ENCODE measurements at regions not wholly inside any gene's neighbourhood (a gene's known extent, or its start where the extent isn't known, plus 50 kb on each side); places are given as distances from the start of the nearest gene placed in this dataset.

- no peak for DNase-seq
- Mint-ChIP-seq H3K27me3 (ENCODE audit: insufficient read depth) (peaks cover 2% of the 10 kb centered on the region), H3K4me1 (ENCODE audit: low read depth) (no peaks in the 10 kb centered on the region), H3K9me3 (peaks cover 55% of the 10 kb centered on the region), H3K27ac (no peak overlapping the region), H3K4me3 (no peak overlapping the region), H3K36me3 (ENCODE audit: low read depth) (no peaks in the 10 kb centered on the region; the same call in 1 of the 2 replicates)
- TF ChIP-seq CTCF (IDR thresholded peaks at IDR 0.05), result no peak
Measured at GRCh38 chr12:125922330-125922729, 857.1 kb downstream of the AACS start.

GRCh38 chr12:125936502-125936901, 871.3 kb downstream of the AACS start:
- Mint-ChIP-seq H3K4me3 (no peak overlapping the region), H3K36me3 (ENCODE audit: low read depth) (0 out of 2 replicates have a peak, but pooled peaks cover 4% of the 10 kb centered on the region), H3K27me3 (ENCODE audit: insufficient read depth) (no peaks in the 10 kb centered on the region), H3K27ac (no peak overlapping the region), H3K4me1 (ENCODE audit: low read depth) (no peaks in the 10 kb centered on the region), H3K9me3 (peaks cover 41% of the 10 kb centered on the region)
- no peak for DNase-seq
- TF ChIP-seq CTCF (IDR thresholded peaks at IDR 0.05), result no peak

GRCh38 chr12:125944446-125944845, 879.2 kb downstream of the AACS start:
- Mint-ChIP-seq H3K4me3 (no peak overlapping the region), H3K9me3 (peaks cover 41% of the 10 kb centered on the region), H3K4me1 (ENCODE audit: low read depth) (no peaks in the 10 kb centered on the region), H3K27me3 (ENCODE audit: insufficient read depth) (no peaks in the 10 kb centered on the region), H3K36me3 (ENCODE audit: low read depth) (no peaks in the 10 kb centered on the region), H3K27ac (no peak overlapping the region)
- no peak for DNase-seq
- TF ChIP-seq CTCF (IDR thresholded peaks at IDR 0.05), result no peak

GRCh38 chr12:125949471-125949870, 884.2 kb downstream of the AACS start:
- no peaks in the 10 kb centered on the region for H3K4me1 Mint-ChIP-seq (ENCODE audit: low read depth)
- H3K27ac Mint-ChIP-seq, result no peak overlapping the region
- no peaks in the 10 kb centered on the region; the same call in none of the 2 replicates for H3K36me3 Mint-ChIP-seq (ENCODE audit: low read depth)
- DNase-seq, result no peak
- no peak for TF ChIP-seq CTCF (IDR thresholded peaks at IDR 0.05)
- no peaks in the 10 kb centered on the region for H3K27me3 Mint-ChIP-seq (ENCODE audit: insufficient read depth)
- H3K4me3 Mint-ChIP-seq, result no peak overlapping the region
- H3K9me3 Mint-ChIP-seq, result peaks cover 62% of the 10 kb centered on the region

GRCh38 chr12:125954362-125954761, 889.1 kb downstream of the AACS start:
- Mint-ChIP-seq H3K36me3 (ENCODE audit: low read depth) (no peaks in the 10 kb centered on the region; the same call in none of the 2 replicates), H3K27me3 (ENCODE audit: insufficient read depth) (no peaks in the 10 kb centered on the region; the same call in 1 of the 2 replicates), H3K4me1 (ENCODE audit: low read depth) (no peaks in the 10 kb centered on the region), H3K27ac (no peak overlapping the region), H3K4me3 (no peak overlapping the region), H3K9me3 (peaks cover 76% of the 10 kb centered on the region)
- TF ChIP-seq CTCF (IDR thresholded peaks at IDR 0.05), result no peak
- DNase-seq, result no peak

- H3K27ac Mint-ChIP-seq, result no peak overlapping the region
- peaks cover 70% of the 10 kb centered on the region for H3K9me3 Mint-ChIP-seq
- no peaks in the 10 kb centered on the region for H3K4me1 Mint-ChIP-seq (ENCODE audit: low read depth)
- no peak overlapping the region for H3K4me3 Mint-ChIP-seq
- H3K36me3 Mint-ChIP-seq (ENCODE audit: low read depth), result no peaks in the 10 kb centered on the region; the same call in 1 of the 2 replicates
- DNase-seq, result no peak
- no peaks in the 10 kb centered on the region; the same call in 1 of the 2 replicates for H3K27me3 Mint-ChIP-seq (ENCODE audit: insufficient read depth)
- TF ChIP-seq CTCF (IDR thresholded peaks at IDR 0.05), result no peak
Measured at GRCh38 chr12:125956186-125956585, 891.0 kb downstream of the AACS start.
